HL-60 (cell line): ENCODE measurements at regions not wholly inside any gene's neighbourhood (a gene's known extent, or its start where the extent isn't known, plus 50 kb on each side); places are given as distances from the start of the nearest gene placed in this dataset.

Experiments used
- GABPA ChIP-seq: IDR thresholded peaks from 2 replicates; pipeline ENCODE4 v1.6.1; 2012; ENCODE audit warnings: low read depth
- POLR2AphosphoS5 ChIP-seq: IDR thresholded peaks from 2 replicates; pipeline ENCODE4 v1.6.1; 2012; ENCODE audit warnings: low read depth
- TF ChIP-seq, protein P1 (sequence below): IDR thresholded peaks from one replicate; pipeline ENCODE4 v1.5.1; 2011; ENCODE audit warnings: low read length, control low read depth, inconsistent platforms; ENCODE audit not compliant: insufficient read depth

DNA sequence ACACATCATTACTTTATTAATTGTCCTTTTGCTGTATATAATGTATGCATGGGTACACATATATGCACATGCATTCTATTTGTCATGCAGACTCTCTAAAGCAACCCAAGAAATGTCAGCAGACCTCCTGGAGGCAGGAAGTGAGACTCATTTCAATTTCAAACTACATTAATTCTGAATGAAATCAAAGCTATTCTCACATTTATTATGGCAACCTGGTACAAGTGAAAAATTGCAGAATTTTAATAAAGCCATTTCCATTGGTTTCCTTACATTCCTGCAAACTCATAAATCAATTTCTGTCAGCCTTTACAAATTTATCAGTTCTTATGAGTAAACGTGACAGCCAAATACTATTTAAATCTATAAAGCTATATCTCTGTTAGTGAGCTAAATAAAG lies 430.4 kb upstream of the NUDT12 start:
- TF ChIP-seq, protein P1, sequence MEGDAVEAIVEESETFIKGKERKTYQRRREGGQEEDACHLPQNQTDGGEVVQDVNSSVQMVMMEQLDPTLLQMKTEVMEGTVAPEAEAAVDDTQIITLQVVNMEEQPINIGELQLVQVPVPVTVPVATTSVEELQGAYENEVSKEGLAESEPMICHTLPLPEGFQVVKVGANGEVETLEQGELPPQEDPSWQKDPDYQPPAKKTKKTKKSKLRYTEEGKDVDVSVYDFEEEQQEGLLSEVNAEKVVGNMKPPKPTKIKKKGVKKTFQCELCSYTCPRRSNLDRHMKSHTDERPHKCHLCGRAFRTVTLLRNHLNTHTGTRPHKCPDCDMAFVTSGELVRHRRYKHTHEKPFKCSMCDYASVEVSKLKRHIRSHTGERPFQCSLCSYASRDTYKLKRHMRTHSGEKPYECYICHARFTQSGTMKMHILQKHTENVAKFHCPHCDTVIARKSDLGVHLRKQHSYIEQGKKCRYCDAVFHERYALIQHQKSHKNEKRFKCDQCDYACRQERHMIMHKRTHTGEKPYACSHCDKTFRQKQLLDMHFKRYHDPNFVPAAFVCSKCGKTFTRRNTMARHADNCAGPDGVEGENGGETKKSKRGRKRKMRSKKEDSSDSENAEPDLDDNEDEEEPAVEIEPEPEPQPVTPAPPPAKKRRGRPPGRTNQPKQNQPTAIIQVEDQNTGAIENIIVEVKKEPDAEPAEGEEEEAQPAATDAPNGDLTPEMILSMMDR = no peak
- no peak for TF ChIP-seq POLR2AphosphoS5
- TF ChIP-seq GABPA = no peak
